ENCODE measurements at regions not wholly inside any gene's neighbourhood (a gene's known extent, or its start where the extent isn't known, plus 50 kb on each side); places are given as distances from the start of the nearest gene placed in this dataset.

GRCh38 chrX:35682476-35682875 lies 115.7 kb upstream of the MAGEB16 start:
- intact Hi-C loops (cut with DNase I): no loop called here
- H3K4me1 ChIP-seq: no peaks in the 10 kb centered on the region
- H3K27ac ChIP-seq: no peak overlapping the region
- ATAC-seq (no peak), FAIRE-seq (no peak), DNase-seq (no peak)
- no peaks in the 10 kb centered on the region for H3K9me3 ChIP-seq
- 67 to 92% methylated on average over 2 of the region's 2 CpGs for WGBS, 2 donors
- H3K4me3 ChIP-seq: no peak overlapping the region
- H3K36me3 ChIP-seq: no peaks in the 10 kb centered on the region
- TF ChIP-seq CTCF (IDR thresholded peaks at IDR 0.05): no peak
- H3K27me3 ChIP-seq: no peaks in the 10 kb centered on the region

GRCh38 chrX:35696760-35697234 lies 101.3 kb upstream of the MAGEB16 start:
- intact Hi-C loops (cut with DNase I): no loop called here
- DNase-seq (no peak), FAIRE-seq (peak; percentile 60), ATAC-seq (no peak)
- Histone ChIP-seq H3K9me3 (no peaks in the 10 kb centered on the region), H3K4me1 (peaks cover 0 to 3% (median 0%) of the 10 kb centered on the region in 3 donors), H3K4me3 (no peak overlapping the region), H3K27me3 (peaks cover 0 to 3% (median 0%) of the 10 kb centered on the region in 4 donors), H3K36me3 (no peaks in the 10 kb centered on the region), H3K27ac (no peak overlapping the region)
- TF ChIP-seq CTCF (IDR thresholded peaks at IDR 0.05): no peak
- 69 to 75% methylated on average over 2 of the region's 2 CpGs for WGBS, 2 donors

GRCh38 chrX:35699642-35700041 lies 98.5 kb upstream of the MAGEB16 start:
- peaks cover 0 to 3% (median 0%) of the 10 kb centered on the region in 3 donors for H3K4me1 ChIP-seq
- DNase-seq: no peak
- TF ChIP-seq CTCF (IDR thresholded peaks at IDR 0.05): no peak
- 73 to 74% methylated on average over 2 of the region's 2 CpGs for WGBS, 2 donors
- H3K36me3 ChIP-seq: no peaks in the 10 kb centered on the region
- no peaks in the 10 kb centered on the region for H3K9me3 ChIP-seq
- peaks cover 0 to 5% (median 1%) of the 10 kb centered on the region in 4 donors for H3K27me3 ChIP-seq
- no peak overlapping the region for H3K27ac ChIP-seq
- no peak for FAIRE-seq
- H3K4me3 ChIP-seq: no peak overlapping the region
- intact Hi-C loops (cut with DNase I): no loop called here
- ATAC-seq: no peak

- WGBS, 2 donors: 35 to 53% methylated on average over 1 of the region's 1 CpG
- Histone ChIP-seq H3K36me3 (no peaks in the 10 kb centered on the region), H3K27me3 (peaks cover 0 to 5% (median 1%) of the 10 kb centered on the region in 4 donors), H3K27ac (no peak overlapping the region), H3K4me1 (peaks cover 0 to 3% (median 0%) of the 10 kb centered on the region in 3 donors), H3K9me3 (no peaks in the 10 kb centered on the region), H3K4me3 (no peak overlapping the region)
- intact Hi-C loops (cut with DNase I): no loop called here
- ATAC-seq (no peak), DNase-seq (no peak), FAIRE-seq (no peak)
- TF ChIP-seq CTCF (IDR thresholded peaks at IDR 0.05): no peak
Observed at GRCh38 chrX:35700121-35700520, 98.0 kb upstream of the MAGEB16 start.

- H3K27me3 ChIP-seq: peaks cover 0 to 5% (median 0%) of the 10 kb centered on the region in 4 donors
- H3K36me3 ChIP-seq: no peaks in the 10 kb centered on the region
- no peak overlapping the region for H3K4me3 ChIP-seq
- TF ChIP-seq CTCF (IDR thresholded peaks at IDR 0.05): no peak
- H3K9me3 ChIP-seq: no peaks in the 10 kb centered on the region
- H3K27ac ChIP-seq: no peak overlapping the region
- no peak for ATAC-seq
- DNase-seq: no peak
- H3K4me1 ChIP-seq: no peaks in the 10 kb centered on the region
- FAIRE-seq: no peak
- intact Hi-C loops (cut with DNase I): no loop called here
Observed at GRCh38 chrX:35711281-35711680, 86.9 kb upstream of the MAGEB16 start.

All from pancreas (tissue), 10 donors.